Embryonic facial prominence (tissue), 1 donor: ENCODE measurements at regions not wholly inside any gene's neighbourhood (a gene's known extent, or its start where the extent isn't known, plus 50 kb on each side); places are given as distances from the start of the nearest gene placed in this dataset.

Experiments used
- DNase-seq: peaks from one replicate; pipeline ENCODE4 v3.0.0-alpha.2; 2016; ENCODE audit errors: extremely low spot score

GRCh38 chr6:91653895-91654294 lies 1067.0 kb upstream of the MAP3K7 start:
- no peak for DNase-seq

GRCh38 chr6:91653076-91653723 lies 1066.3 kb upstream of the MAP3K7 start:
- no peak for DNase-seq

- no peak for DNase-seq
These were observed 1059.8 kb upstream of the MAP3K7 start for GRCh38 chr6:91646649-91647048.

GRCh38 chr6:91645811-91646210 lies 1058.9 kb upstream of the MAP3K7 start:
- no peak for DNase-seq

GRCh38 chr6:91637217-91637616 lies 1050.3 kb upstream of the MAP3K7 start:
- DNase-seq: no peak

GRCh38 chr6:91634791-91635190 lies 1047.9 kb upstream of the MAP3K7 start:
- no peak for DNase-seq

- no peak for DNase-seq
These were observed 1046.7 kb upstream of the MAP3K7 start for GRCh38 chr6:91633374-91634111.

GRCh38 chr6:91632308-91632707 lies 1045.4 kb upstream of the MAP3K7 start:
- no peak for DNase-seq

- DNase-seq: no peak
These were observed 1044.4 kb upstream of the MAP3K7 start for GRCh38 chr6:91631227-91631626.

GRCh38 chr6:91626911-91627310 lies 1040.0 kb upstream of the MAP3K7 start:
- no peak for DNase-seq

GRCh38 chr6:91613481-91613880 lies 1026.6 kb upstream of the MAP3K7 start:
- DNase-seq: no peak

GRCh38 chr6:91611190-91611589 lies 1024.3 kb upstream of the MAP3K7 start:
- DNase-seq: no peak

- DNase-seq: no peak
These were observed 1021.6 kb upstream of the MAP3K7 start for GRCh38 chr6:91608428-91608827.

GRCh38 chr6:91606148-91606901 lies 1019.5 kb upstream of the MAP3K7 start:
- no peak for DNase-seq

- no peak for DNase-seq
These were observed 1013.7 kb upstream of the MAP3K7 start for GRCh38 chr6:91600561-91600960.

GRCh38 chr6:91590191-91590590 lies 1003.3 kb upstream of the MAP3K7 start:
- no peak for DNase-seq

- DNase-seq: no peak
These were observed 993.8 kb upstream of the MAP3K7 start for GRCh38 chr6:91580635-91581034.

- no peak for DNase-seq
These were observed 988.2 kb upstream of the MAP3K7 start for GRCh38 chr6:91575032-91575431.

- no peak for DNase-seq
These were observed 987.0 kb upstream of the MAP3K7 start for GRCh38 chr6:91573826-91574416.

- DNase-seq: no peak
These were observed 986.0 kb upstream of the MAP3K7 start for GRCh38 chr6:91572878-91573277.

- DNase-seq: no peak
These were observed 982.2 kb upstream of the MAP3K7 start for GRCh38 chr6:91569071-91569470.

- DNase-seq: no peak
These were observed 979.6 kb upstream of the MAP3K7 start for GRCh38 chr6:91566467-91566866.
